AG04449 (cell line): ENCODE measurements at regions not wholly inside any gene's neighbourhood (a gene's known extent, or its start where the extent isn't known, plus 50 kb on each side); places are given as distances from the start of the nearest gene placed in this dataset.

Experiments
- CTCF ChIA-PET: fragments of 350-600 bp; formaldehyde crosslinking; extraction: SDS; loops from one replicate; lab custom pipeline; 2021; ENCODE audit warnings: antibody characterized with exemption; lab: Yijun Ruan, JAX
- POLR2A ChIA-PET: fragments of 400-600, 350-600 bp; formaldehyde crosslinking; extraction: SDS; loops from one replicate; lab custom pipeline; 2020; ENCODE audit warnings: antibody characterized with exemption, inconsistent platforms; lab: Yijun Ruan, JAX
- DNase-seq: peaks from one replicate; pipeline ENCODE4 v3.0.0-alpha.2; 2010; ENCODE audit warnings: low read depth, low spot score
- H3K4me3 ChIP-seq: 2 replicates; pipeline ENCODE4 v1.5.1; 2011; ENCODE audit warnings: low read depth, mild to moderate bottlenecking, control low read depth, low read length
- TF ChIP-seq, protein P1 (sequence below): IDR thresholded peaks from one replicate; pipeline ENCODE4 v1.5.1; 2011; ENCODE audit warnings: mild to moderate bottlenecking, moderate library complexity, low read length, control low read depth, inconsistent platforms; ENCODE audit not compliant: insufficient read depth; ENCODE audit errors: missing control alignments

DNA sequence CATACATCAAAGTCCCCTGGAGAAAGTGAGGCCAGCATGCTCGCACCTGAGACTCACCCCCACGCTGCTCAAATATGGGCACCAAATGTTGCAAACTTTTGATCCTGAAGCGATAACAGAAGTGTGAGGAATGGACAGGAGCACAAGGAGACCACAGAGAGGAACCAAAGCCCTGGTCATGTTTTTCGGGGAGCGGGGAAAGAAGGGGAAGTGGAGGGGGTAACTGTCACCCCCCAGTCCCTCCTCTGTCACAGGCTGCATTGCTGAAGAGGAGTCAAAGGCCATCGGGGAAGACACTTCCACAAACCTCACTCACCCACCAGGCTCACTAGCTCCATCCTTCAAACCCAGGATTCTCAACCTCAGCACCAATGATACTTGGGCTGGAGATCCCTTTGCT, 182.4 kb downstream of the UACA start:
- DNase-seq, result no peak
- H3K4me3 ChIP-seq, result no peak overlapping the region
- ChIA-PET POLR2A (no interaction called here), CTCF (interaction anchor here (0.9 kb wide), 1 partner anchor 143 kb away, joined by 3 read pairs; no protein-coding TSS in a partner anchor)
- TF ChIP-seq, protein P1, sequence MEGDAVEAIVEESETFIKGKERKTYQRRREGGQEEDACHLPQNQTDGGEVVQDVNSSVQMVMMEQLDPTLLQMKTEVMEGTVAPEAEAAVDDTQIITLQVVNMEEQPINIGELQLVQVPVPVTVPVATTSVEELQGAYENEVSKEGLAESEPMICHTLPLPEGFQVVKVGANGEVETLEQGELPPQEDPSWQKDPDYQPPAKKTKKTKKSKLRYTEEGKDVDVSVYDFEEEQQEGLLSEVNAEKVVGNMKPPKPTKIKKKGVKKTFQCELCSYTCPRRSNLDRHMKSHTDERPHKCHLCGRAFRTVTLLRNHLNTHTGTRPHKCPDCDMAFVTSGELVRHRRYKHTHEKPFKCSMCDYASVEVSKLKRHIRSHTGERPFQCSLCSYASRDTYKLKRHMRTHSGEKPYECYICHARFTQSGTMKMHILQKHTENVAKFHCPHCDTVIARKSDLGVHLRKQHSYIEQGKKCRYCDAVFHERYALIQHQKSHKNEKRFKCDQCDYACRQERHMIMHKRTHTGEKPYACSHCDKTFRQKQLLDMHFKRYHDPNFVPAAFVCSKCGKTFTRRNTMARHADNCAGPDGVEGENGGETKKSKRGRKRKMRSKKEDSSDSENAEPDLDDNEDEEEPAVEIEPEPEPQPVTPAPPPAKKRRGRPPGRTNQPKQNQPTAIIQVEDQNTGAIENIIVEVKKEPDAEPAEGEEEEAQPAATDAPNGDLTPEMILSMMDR, result no peak

DNA sequence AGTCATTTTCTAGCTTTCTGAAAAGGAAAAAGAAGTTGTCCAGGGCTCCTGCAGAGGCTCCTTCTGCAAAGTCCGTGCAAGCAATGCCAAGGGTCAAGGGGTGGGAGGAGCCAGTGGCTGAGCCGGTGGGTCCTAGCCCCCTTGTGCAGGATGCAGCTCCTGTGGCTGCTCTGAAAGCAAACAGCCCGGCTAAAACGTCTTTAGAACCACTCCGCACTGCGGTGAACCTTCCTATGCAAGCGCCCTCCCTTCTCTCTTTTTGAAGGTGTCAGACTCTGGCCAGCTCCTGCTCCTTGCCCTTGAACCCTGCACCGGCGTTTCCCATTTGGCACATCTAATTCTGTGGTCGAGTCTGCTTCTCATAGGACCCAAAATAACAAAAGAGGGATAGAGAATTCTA, 183.1 kb downstream of the UACA start:
- no peak overlapping the region for H3K4me3 ChIP-seq
- TF ChIP-seq, protein P1, result no peak
- DNase-seq, result no peak
- CTCF ChIA-PET, result interaction anchor here (3.0 kb wide), 1 partner anchor 12 kb away, joined by 12 read pairs; no protein-coding TSS in a partner anchor
- POLR2A ChIA-PET, result no interaction called here

DNA sequence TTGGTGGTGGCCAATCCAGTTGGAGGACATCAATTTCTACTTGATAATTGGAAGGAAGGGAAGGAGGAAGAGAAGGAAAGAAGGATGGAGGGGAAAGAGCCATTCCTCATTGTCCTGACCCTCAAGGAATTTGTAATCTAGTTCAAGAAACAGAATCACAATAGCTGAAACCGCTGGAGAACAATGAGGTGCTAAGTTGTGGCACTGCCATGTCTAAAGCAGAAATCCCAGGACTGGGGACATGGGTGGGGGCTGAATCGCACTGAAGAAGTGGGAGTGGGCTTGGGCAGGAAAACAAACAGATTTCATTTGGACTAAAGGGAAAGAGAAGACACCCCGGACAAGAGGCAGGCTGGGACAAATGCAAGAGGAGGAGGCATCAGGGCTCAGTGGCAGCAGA, 183.6 kb downstream of the UACA start:
- H3K4me3 ChIP-seq, result no peak overlapping the region
- no peak for DNase-seq
- CTCF ChIA-PET, result interaction anchor here (0.9 to 3.0 kb wide), 2 partner anchors 11 to 13 kb away, joined by 3 to 12 read pairs; no protein-coding TSS in a partner anchor
- TF ChIP-seq, protein P1, result no peak
- POLR2A ChIA-PET, result no interaction called here

DNA sequence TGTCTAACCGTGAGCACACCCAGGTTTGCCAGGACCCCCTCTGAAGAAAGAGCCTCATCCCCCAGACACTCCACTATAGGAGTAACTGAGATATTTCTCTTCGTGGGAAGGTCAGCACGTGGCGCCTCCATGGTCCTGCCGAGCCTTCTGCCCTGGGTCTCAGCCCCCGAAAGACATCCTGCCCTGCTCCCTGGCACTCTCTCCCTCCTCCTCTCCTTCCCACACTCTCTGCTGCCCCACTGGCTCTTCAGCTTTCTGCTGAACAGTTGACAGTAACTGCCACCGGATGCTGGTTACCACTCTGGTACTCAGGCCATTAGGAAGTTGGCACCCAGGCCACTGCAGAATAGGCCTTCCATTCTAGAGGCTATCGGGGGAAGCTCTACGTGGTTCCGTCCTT, 185.2 kb downstream of the UACA start:
- no peak for DNase-seq
- TF ChIP-seq, protein P1, result no peak
- POLR2A ChIA-PET, result no interaction called here
- H3K4me3 ChIP-seq, result no peak overlapping the region
- CTCF ChIA-PET, result interaction anchor here (3.0 kb wide), 1 partner anchor 10 kb away, joined by 12 read pairs; no protein-coding TSS in a partner anchor

DNA sequence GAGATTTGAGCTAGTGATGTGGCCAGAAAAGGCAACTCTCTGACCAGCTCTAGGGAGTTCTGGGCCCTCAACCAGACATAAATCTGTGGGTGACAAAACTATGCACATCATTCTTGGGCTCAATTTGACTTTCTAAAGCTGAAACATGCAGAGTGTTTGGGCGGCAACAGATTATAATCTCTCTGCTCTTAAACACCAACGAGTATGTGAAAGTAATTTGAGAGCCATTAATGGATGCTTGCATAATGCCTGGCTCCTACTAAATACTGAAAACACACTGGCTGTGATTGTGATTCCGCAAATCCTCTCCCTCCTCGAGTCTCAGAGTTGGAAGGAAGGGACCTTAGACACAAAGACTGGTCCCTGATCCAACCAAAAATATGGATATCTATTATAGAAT, 186.7 kb downstream of the UACA start:
- TF ChIP-seq, protein P1, result no peak
- H3K4me3 ChIP-seq, result no peak overlapping the region
- CTCF ChIA-PET, result interaction anchor here (0.8 to 1.2 kb wide), 3 partner anchors 8 to 9 kb away, joined by 3 to 5 read pairs (median 4); no protein-coding TSS in a partner anchor
- no peak for DNase-seq
- POLR2A ChIA-PET, result interaction anchor here (0.6 kb wide), 1 partner anchor 95 kb away, joined by 3 read pairs; no protein-coding TSS in a partner anchor

DNA sequence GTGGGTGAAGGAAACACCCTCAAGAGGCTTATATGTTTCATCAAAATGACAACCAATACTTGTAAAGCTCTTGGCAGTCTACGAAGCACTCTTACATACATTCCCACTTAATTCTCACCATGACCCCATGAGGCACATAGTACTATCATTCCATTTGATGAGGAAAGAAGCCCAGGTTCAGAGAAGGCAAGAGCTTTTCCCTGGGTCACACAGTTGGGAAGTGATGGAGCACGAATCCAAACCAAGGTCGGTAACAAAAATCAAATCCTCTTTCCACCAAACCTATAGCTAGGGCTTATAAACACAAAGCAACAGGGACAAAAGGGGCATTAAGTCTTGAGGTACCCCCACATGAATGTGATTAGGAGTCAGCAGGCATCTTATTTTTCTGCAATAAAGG, 187.1 kb downstream of the UACA start:
- TF ChIP-seq, protein P1, result no peak
- ChIA-PET CTCF (interaction anchor here (0.8 to 1.2 kb wide), 3 partner anchors 8 to 10 kb away, joined by 3 to 5 read pairs (median 4); no protein-coding TSS in a partner anchor), POLR2A (interaction anchor here (0.6 kb wide), 1 partner anchor 95 kb away, joined by 3 read pairs; no protein-coding TSS in a partner anchor)
- H3K4me3 ChIP-seq, result no peak overlapping the region
- no peak for DNase-seq
